Stimulated activated naive CD8-positive, alpha-beta T cell treated with anti-CD3 and anti-CD28 coated beads, Interleukin-15, Interleukin-2, amounts not matched to agents 100 U/mL and 50 U/mL, for 24 hours (primary cell): ENCODE measurements at regions not wholly inside any gene's neighbourhood (a gene's known extent, or its start where the extent isn't known, plus 50 kb on each side); places are given as distances from the start of the nearest gene placed in this dataset.

Source experiments
- ATAC-seq: fragments of 150-1000 bp; cut with Tn5 transposase; one replicate; pipeline ENCODE4 v1.10.0; 2021
- DNase-seq: peaks from one replicate; pipeline ENCODE4 v3.0.0; 2021

DNA sequence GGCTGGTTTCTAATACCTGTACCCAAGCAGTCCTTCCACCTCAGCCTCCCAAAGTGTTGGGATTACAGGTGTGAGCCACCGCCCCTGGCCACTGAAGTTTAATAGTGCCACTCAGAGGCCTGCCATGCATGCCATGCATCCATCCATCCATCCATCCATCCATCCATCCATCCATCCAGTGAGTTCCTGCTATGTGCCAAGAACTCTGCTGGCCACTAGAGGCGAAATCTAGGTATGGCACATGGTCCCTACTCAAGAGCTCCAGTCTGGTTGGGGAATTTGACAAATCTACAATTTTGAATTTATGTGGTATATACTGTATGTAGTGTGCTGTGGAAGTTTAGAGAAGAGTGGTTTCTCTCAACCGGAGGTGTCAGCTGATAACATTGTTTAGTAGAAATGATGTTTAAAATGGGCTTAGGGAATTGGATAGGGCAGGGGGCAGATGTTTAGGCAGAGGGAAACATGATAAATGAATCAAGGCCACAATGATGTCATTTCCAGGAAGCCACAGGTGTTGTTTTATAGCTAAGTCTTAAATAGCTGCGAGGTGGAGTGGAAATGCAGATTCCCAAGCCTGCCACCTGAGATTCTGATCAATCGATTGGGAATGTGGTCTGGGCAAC, 384.4 kb upstream of the C2CD4B start:
- DNase-seq = no peak
- ATAC-seq = no peak

DNA sequence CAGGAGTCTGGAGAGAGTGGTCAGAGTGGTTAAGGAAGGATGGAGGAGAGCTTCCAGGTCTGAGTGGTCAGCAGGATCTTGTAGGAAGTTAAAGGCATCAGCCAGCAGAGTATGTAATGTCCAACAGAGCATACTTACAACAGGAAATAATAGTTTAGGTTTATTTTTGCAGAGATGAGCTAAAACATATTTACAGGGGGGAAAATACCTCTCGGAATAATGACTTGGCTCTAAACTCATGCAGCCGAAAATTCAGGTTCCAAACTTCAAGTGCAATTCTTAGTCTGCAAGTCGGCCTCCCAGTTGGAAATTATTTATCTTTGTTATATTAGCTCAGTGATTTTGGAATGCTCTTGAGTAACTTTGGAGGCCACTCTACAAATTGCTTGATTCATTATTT, 385.0 kb upstream of the C2CD4B start:
- ATAC-seq = no peak
- no peak for DNase-seq

DNA sequence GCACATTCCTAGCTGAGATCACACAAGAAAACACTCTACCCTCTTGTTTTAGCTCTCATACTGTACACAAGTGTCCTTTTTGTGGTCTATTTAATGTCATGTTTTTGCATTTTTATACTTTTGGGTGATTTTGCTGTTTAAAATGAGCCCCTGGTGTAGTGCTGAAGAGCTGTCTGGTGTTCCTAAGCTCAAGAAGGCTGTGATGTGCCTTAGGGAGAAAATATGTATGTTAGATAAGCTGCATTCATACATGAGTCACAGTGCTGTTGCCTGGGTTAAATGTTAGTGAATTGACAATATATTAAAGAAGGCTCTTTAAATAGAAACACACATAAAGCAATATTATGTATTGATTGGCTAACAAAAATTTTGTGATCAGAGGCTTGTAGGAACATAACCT, 387.4 kb upstream of the C2CD4B start:
- ATAC-seq (no peak), DNase-seq (no peak)

DNA sequence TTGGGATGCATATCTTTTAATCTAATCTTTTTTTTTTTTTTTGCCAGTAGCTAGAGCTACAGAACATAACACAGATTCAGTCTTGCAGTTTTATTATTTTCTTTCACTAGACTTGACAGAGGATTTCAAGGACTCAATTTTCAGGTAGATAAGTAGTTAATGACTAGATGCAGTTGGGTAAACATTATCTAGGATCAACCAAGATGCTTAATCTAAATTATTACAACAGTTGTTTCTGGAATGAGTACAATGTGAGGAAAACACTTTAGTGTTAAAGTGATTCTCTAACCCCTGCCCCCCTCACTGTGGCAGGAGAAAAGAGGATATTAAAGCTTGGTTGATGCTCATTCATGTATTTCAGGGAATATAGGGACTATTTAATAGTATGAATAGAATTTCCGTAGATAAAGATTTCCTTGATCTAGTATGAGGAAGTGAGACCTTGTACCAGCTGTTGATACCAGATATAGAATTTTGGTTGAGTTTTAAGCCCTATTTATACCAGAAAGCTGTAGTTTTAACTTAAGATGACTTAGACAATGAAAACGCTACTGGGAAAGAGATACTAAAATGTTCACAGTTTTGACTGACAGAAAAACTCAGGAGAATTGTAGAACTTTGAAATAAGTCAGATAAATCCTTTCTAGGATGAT, 389.0 kb upstream of the C2CD4B start:
- ATAC-seq = no peak
- DNase-seq = no peak

DNA sequence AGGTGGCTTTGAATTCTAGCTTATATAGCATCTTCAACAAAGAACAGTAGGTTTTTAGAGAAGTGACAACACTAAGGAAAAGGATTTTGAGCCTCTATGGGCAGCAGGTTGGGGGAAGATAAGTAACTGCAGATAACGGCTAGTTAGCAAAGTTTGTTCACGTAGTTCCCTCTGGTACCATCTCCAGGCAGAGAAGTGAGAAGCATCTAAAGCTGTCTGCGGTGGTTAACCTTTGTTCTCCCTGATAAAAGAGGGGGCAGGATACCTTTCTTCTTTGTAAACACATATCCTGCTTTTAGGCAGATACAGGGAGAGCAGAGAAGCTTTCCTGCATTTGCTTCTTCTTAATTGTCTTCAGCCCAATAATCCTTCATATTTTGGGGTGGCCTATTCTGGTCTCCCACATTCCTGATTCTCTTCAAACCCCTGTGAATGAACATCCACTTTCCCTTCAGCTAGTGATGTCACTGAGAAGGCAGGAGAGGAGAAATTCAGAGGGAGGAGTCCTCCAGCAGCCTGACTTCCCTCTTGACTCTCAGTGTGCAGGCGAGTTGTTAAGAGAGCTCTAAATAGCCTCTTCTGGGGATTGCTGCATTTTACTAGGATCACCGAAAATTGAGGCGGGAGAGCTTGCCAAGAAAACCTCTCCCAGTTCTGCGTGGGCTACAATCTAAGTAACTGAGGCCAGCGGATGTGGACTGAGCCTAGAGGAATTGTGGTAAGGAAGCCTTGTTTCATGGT, 393.7 kb upstream of the C2CD4B start:
- no peak for DNase-seq
- ATAC-seq = no peak

DNA sequence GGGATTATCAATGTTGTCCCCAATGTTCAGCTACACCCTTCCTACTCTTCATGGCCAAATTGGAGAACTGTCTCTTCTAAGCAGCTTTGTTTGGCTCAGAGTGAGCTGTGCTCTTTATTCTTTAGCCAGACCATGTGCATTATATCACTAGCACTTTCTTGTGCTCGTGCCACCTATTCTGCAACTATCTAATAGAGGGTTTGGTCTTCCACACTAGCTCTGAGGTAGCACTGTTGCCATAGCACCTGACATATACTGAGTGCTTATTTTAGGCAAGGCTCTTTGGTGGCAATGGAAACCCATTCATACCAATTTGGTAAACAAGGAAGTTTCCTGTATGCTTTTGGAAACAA, 394.3 kb upstream of the C2CD4B start:
- ATAC-seq = no peak

DNA sequence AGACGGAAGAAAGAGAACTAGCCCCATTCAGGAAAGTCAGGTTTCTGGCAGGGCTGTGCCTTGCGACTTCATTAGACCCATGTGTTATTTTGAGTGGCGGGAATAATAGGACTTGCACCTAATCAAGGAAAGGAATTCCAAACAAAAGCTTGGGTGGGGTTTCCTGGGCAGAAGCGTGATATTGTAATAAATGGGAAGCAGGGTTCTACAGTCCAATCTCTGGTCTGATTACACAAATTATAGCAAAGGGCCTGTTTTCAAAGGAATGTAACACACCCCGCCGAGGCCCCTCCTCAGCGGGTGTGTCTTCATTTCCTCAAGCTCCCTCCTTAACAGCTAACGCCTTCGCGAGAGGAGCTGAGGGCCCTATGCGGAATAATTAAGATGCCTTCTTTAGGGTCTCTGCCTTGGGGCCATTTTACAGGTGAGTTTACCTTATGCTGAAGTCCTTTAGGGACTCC, 396.0 kb upstream of the C2CD4B start:
- ATAC-seq (no peak), DNase-seq (no peak)

More for the DNA sequence above, 394.3 kb upstream of the C2CD4B start:
- no peak for DNase-seq

DNA sequence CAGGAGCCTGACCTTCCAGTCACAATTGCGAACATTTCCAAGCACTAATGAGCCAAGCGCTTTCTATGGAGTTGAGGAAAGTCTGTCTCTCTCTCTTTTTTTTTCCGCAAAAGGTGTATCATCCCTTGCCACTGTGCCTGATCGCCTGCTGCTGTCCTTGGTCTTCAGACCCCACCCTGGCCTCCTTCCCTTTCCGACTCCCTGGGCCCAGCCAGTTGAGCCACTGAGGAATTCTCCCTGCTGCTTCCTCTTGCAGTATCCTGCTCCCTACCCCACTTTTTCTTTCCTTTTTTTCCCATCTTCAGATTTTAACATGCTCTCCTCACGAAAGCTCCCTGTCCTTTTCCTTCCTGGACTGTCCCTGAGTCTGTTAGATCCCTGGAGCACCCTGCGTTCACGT, 396.5 kb upstream of the C2CD4B start:
- ATAC-seq = no peak
- no peak for DNase-seq

DNA sequence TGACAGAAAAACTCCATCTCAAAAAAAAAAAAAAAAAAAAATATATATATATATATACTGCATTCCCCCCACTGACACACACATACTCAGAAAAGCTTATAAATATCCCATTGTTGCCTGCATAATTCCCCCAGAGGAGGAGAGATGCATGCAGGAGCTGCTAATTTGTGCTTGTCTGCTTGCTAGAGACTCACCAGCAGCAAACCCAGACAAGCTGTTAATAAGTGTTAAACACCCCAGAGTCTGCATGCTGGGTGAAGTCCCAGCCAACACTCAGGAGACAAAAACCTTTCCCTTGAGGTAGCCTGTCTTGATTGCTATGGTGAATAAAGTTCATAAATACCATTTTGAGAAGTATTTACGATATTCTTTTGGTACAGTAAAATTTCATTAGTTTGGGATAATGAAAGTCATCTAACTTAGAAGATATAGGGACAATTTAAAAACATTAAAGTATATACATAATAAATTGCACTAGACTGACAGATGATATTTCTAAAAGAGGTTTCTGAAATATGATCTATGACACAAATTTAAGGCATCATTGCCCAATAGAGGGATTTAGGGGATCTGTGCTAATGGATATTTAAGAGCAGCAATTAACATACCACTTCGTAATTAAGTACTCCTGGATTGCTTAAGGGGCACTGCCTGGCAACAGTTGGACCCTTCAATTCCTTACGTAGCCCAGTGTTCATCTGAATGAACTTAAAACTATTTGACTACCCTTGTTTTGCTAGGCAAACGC, 400.0 kb upstream of the C2CD4B start:
- ATAC-seq (no peak), DNase-seq (no peak)

DNA sequence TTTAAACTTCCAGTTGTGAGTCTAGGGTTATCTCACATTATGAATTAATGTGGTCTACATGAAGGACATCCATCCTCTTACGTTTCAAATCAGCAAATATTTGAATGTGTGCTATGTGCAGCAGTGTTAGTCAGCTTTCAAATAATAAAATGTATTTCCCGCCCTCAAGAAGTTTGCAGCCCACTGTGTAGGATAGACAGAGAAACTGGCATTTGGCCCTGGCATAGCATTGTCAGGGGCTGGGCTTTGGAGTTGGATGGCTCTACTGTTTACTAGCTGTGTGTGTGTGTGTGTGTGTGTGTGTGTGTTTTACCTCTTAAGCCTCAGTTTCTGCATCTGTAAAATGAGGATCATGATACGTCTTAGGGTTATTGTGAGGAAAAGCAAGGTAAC, 400.5 kb upstream of the C2CD4B start:
- ATAC-seq = no peak
- no peak for DNase-seq

DNA sequence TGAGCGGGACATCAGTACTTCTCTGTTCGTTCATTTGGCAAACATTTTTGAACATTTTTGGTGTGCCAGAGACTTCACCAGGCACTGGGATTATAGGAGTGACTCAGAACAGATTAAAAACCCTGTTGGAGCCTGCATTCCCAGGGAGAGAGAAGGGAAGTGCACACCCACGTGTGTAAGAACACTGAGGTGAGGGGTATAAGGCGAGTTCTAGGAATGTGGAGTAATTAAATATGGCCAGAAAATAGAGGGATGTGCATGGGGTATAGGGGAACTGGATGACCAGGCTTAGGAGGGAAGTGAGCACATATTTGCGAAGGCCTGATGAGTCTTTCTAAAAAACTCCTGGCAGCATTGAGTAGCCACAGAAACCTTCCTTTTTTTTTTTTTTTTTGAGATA, 401.2 kb upstream of the C2CD4B start:
- DNase-seq (no peak), ATAC-seq (no peak)

DNA sequence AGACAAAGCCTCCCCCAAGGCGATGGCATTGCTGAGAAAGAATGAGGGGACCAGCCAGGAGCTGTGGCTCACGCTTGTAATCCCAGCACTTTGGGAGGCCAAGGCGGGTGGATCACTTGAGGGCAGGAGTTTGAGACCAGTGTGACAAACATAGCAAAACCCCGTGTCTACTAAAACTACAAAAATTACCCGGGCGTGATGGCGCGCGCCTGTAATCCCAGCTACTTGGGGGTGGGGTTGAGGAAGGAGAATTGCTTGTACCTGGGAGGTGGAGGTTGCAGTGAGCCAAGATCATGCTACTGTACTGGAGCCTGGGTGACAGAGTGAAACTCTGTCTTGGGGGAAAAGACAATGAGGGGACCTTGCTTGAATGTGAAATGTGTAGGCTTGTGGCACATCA, 402.4 kb upstream of the C2CD4B start:
- ATAC-seq (no peak), DNase-seq (no peak)

DNA sequence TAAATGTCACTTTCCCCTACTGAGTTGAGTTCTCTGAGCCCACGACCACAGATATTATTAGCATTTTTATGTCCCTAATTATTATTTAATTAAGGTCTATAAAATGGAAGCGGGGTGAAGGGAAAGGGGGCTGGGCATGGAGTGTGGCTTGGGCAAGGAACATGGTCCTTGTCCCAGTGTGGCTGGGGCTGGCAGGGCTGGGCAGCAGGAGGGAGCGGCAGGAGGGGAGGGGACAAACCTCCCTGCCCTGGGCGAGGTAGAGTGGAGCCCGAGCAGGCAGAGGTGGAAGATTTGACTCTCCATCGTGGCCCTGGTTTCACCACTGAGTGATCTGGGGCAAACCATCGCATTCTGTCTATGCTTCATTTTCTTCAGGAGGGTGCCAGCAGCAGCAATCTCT, 402.9 kb upstream of the C2CD4B start:
- no peak for ATAC-seq

DNA sequence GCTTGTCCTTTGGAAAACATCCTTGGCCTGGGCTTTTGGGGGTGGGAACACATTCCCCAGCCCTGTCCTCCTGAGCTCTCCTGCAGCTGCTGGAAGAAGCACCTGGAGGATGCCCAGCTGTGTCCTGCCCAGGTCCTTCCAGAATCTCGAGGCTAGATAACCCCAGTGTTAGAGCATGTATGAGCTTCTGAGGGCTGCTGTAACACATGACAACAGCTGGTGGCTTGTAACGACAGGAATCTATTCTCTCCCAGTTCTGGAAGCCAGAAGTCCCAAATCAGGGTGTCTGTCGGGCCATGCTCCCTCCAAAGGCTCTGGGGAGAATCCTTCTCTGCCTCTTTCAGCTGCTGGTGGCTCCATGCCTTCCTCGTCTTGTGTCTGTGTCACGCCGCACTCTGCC, 403.6 kb upstream of the C2CD4B start:
- ATAC-seq = no peak
- no peak for DNase-seq

More for the DNA sequence above, 402.9 kb upstream of the C2CD4B start:
- no peak for DNase-seq

DNA sequence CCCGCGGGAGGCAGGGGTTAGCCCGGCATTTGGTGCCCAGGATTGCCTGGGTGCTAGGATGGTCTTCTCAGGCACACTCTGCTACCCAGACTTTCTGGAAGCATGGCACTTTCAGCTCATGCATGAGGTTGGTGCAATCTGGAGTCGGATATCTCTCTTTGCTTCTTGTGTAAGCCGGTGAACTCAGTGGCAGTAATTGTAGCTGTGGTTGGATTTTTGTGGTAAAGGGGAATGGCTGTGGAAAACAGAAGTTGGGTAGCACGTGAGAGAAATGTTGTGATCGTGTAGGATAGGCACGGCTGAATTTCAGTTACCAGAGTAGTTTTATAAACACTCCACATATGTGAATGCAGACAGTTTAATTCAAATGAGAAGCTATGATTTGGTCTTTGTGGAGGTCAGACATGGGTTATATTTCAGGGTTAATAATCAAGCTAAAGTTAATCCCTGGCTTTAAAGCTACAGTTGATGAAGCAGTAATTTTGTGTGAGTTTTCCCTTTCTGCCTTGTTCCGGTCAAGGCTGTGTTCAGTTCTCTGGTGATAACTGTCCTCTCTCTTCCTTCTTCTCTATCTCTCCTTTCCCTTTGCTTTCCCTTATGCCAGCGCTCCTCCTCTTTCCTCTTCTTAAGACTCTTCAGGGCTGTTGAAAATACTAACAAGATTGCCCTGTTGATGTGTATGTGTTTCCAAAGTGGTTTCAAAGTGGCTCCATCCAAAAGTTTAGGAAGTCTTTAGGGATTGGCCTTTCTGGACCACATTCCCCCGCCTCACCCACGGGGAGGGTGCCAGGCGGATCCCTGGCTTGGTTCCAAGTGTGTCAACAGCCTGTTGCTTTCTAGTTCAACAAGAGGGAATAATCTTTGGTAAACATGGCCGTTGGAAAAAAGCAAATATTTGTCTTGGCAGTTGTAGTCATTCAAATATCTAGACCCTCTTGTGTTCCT, 404.6 kb upstream of the C2CD4B start:
- ATAC-seq (no peak), DNase-seq (no peak)

DNA sequence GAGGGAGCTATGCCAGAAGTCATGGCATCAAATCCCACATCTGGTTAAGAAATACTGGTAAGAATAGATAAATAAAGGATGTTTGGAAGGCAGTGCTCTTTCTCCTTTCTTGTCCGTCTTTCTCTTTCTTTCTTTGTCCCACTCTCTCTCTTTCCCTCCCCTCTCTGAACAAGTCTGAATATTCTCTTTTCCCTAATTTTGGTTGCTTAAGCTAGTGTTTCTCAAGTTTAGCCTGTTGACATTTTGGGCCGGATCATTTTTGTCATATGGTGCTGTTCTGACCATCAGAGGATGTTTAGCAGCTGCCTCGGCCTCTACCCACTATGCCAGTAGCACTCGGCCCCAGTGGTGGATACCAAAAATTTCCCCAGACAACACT, 405.3 kb upstream of the C2CD4B start:
- no peak for DNase-seq
- no peak for ATAC-seq

DNA sequence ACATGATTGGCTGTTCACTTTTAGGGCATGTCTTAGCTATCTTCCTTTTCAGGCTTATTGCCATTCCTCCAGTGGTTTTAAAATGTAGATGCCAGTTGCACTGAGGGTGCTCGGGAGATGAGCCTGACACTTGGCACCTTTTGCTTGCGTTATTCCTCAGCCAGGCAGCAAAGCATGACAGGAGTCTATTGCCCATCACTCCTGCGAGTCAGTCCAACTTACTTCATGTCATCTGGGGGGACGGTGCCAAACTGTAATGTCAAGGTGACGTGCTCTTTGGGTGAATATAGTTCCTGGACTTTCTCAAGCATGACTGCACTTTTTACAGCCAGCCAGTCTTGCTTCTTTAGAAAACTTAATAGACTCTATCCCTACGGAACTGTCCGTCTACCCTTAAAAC, 406.0 kb upstream of the C2CD4B start:
- ATAC-seq (no peak), DNase-seq (no peak)

DNA sequence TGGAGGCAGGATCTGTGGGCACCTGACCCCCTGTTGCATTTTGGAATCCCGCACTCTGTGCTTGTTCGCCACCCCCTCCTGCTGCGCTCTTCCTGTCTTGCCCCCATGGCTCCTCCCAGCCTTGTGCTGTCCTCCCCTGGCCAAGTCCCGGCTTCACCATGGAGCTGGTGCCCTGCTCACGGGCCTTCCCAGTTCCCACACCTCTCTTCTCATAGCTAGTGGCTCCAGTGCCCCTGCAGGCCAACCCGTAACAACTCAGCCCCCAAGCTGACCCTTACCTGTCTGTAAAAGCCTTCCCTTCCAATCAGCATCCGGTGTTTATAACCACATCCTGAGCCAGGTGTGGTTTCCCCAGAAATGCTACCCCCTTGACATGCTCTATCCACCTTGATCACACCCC, 407.7 kb upstream of the C2CD4B start:
- no peak for DNase-seq
- ATAC-seq = no peak

DNA sequence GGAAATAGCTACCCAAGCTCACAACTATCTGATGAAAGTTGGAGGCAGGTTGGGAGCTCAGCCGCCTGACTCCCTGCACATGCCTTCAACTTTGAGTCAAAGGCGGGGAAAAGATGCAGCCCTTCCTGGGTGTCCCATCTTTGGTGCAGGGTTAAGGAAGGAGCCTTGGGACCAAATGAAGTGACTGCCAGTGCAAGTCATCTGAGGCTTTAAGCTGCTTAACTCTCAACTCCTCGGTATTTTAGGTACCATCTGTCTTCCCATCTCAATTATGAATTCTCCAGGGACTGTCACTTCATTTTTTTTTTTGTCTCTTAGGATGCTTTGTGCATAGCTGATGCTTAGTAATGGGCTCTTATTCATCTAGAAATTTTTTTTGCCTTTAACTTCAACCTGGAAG, 408.8 kb upstream of the C2CD4B start:
- DNase-seq (no peak), ATAC-seq (no peak)

DNA sequence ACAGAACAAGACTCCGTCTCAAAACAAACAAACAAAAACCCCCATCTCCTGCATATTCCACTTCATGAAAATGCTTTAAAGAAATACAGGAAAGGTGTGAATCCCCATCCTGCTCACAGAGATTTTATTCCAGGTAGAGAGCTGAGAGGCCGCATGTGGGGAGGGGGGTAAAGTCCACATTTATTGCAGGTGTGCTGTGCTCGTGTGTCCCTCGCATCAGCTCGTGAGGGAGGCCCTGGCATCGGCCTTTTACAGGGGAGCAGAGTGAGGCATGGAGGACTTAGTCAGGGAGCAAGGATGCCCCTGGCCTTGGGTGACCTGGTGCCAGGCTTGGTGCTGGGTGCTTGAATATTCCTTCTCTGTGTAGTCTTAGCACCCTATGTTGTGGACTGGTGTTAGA, 413.5 kb upstream of the C2CD4B start:
- ATAC-seq (no peak), DNase-seq (no peak)

DNA sequence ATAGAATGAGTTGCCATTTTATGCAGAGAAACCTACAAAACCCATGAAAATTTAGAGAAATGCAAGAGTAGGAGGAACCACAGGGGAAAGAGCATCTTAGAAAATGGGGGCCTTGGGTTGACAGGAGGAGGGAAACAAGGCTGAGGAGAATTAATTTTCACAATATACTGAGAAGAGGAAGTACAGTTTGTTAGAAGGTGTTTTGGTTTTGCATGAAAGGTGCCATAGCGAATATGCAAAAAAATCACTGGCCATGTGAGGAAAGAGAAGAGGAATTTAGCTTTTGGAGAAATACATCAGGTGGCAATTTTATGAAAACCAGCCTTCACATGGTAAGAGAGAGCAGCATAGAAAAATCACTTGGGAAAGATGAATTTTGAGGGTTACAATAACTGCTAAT, 413.9 kb upstream of the C2CD4B start:
- ATAC-seq (no peak), DNase-seq (no peak)

DNA sequence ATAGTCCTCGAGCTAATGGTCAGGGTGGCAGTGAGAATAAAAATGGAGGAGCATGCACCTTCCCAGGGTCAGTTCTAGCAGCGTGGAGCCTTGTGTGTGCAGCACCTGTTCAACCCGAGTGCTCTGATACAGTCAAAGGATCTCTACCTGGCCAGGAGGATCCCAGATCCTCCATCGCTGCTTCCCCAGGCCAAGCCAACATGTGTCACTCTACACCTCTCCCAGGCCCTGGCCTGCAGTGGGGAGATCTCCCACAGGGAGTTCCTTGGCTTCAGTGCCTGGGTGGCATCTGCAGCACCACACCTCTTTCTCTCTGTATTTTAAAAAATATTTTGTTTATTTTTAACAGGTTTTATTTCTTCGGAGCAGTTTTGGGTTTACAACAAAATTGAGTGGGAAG, 414.8 kb upstream of the C2CD4B start:
- ATAC-seq (no peak), DNase-seq (no peak)
